ENCODE measurements at regions not wholly inside any gene's neighbourhood (a gene's known extent, or its start where the extent isn't known, plus 50 kb on each side); places are given as distances from the start of the nearest gene placed in this dataset.

- TF ChIP-seq ZBTB33 (IDR thresholded peaks at IDR 0.05) = no peak
- no peak for TF ChIP-seq SP1 (IDR thresholded peaks at IDR 0.05)
These were observed 349.4 kb downstream of the CNTN3 start (continued) for GRCh38 chr3:74265069-74265468.

DNA sequence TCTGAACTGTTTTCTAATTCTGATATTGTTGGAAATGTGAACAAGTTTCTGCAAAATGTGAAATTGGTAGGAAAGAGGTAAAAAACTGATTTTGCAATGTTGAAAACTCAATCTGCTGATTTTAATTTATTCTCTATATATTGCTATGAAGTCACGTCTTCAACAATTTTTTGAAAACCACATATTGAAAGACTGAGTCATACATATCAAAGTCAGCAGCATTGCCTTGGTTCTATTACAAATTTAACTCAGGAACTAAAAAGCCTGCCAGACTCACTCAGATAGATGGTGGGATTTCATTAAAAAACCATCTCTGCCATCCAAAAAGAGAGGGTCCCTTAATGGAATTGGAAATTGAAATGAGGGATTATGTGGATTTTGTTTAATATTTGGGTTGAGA lies 351.4 kb downstream of the CNTN3 start:
- no peaks in the 10 kb centered on the region for H3K36me3 ChIP-seq (ENCODE audit: control insufficient read depth in 4 of 4, insufficient read depth in 3 of 4, low read depth in 1 of 4, low read length in 3 of 4)
- TF ChIP-seq JUND (IDR thresholded peaks at IDR 0.05) (no peak), NR2F2 (IDR thresholded peaks at IDR 0.05) (no peak)
- H3K9ac ChIP-seq (ENCODE audit: low read depth in 1 of 2, low read length in 2 of 2) = no peak overlapping the region
- no peak overlapping the region for H3K27ac ChIP-seq (ENCODE audit: low read depth in 1 of 2, low read length in 2 of 2)
- H3K9me3 ChIP-seq (ENCODE audit: control insufficient read depth in 4 of 4, low read length in 3 of 4) = no peaks in the 10 kb centered on the region
- H3K4me3 ChIP-seq (ENCODE audit: low read depth in 1 of 3, low read length in 3 of 3) = no peak overlapping the region
- no peak for DNase-seq (ENCODE audit: low spot score)
- WGBS = 92% methylated on average over 1 of the region's 1 CpG
- no peaks in the 10 kb centered on the region for H3K27me3 ChIP-seq (ENCODE audit: control insufficient read depth in 4 of 4, insufficient read depth in 4 of 4, low read length in 3 of 4)
- peaks cover 0 to 2% (median under 1%) of the 10 kb centered on the region in 4 donors for H3K4me1 ChIP-seq (ENCODE audit: control insufficient read depth in 4 of 4, insufficient read depth in 4 of 4, low read length in 3 of 4)

DNA sequence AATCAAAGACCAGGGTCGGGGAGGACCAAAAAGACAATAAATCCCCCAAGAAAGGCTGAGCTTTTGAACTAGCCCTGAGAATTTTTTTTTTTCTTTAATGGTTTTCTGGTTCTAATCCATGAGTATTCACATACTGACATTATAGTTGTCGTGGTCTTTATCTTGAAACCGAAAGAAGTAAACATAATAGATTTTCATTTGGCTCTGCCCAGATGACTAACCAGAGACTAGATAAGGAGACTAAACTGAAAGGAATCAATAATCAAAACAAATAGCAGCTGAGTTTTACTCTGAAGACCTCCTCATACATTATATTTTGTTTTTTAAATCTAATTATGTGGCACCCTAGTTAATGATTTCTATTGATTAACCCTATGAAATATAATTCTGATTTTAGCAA lies 381.4 kb downstream of the CNTN3 start:
- no peak overlapping the region for H3K4me3 ChIP-seq (ENCODE audit: low read depth in 1 of 3, low read length in 3 of 3)
- no peaks in the 10 kb centered on the region for H3K27me3 ChIP-seq (ENCODE audit: control insufficient read depth in 4 of 4, insufficient read depth in 4 of 4, low read length in 3 of 4)
- no peak overlapping the region for H3K9ac ChIP-seq (ENCODE audit: low read depth in 1 of 2, low read length in 2 of 2)
- H3K27ac ChIP-seq (ENCODE audit: low read depth in 1 of 2, low read length in 2 of 2) = no peak overlapping the region
- WGBS = 45% methylated on average over 3 of the region's 3 CpGs
- H3K36me3 ChIP-seq (ENCODE audit: control insufficient read depth in 4 of 4, insufficient read depth in 3 of 4, low read depth in 1 of 4, low read length in 3 of 4) = no peaks in the 10 kb centered on the region
- H3K4me1 ChIP-seq (ENCODE audit: control insufficient read depth in 4 of 4, insufficient read depth in 4 of 4, low read length in 3 of 4) = peaks cover 0 to 2% (median 0%) of the 10 kb centered on the region in 4 donors
- no peak for TF ChIP-seq FOXA1 (IDR thresholded peaks at IDR 0.05)
- TF ChIP-seq HNF4G (IDR thresholded peaks at IDR 0.05) = no peak
- TF ChIP-seq, protein P1, sequence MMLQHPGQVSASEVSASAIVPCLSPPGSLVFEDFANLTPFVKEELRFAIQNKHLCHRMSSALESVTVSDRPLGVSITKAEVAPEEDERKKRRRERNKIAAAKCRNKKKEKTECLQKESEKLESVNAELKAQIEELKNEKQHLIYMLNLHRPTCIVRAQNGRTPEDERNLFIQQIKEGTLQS (IDR thresholded peaks at IDR 0.05) = no peak
- TF ChIP-seq FOXA2 (IDR thresholded peaks at IDR 0.05) = no peak
- no peak for DNase-seq (ENCODE audit: low spot score)
- H3K9me3 ChIP-seq (ENCODE audit: control insufficient read depth in 4 of 4, low read length in 3 of 4) = no peaks in the 10 kb centered on the region

GRCh38 chr3:74217467-74217866 lies 397.0 kb downstream of the CNTN3 start:
- no peak overlapping the region for H3K9ac ChIP-seq (ENCODE audit: low read depth in 1 of 2, low read length in 2 of 2)
- no peaks in the 10 kb centered on the region for H3K9me3 ChIP-seq (ENCODE audit: control insufficient read depth in 4 of 4, low read length in 3 of 4)
- TF ChIP-seq, protein P2, sequence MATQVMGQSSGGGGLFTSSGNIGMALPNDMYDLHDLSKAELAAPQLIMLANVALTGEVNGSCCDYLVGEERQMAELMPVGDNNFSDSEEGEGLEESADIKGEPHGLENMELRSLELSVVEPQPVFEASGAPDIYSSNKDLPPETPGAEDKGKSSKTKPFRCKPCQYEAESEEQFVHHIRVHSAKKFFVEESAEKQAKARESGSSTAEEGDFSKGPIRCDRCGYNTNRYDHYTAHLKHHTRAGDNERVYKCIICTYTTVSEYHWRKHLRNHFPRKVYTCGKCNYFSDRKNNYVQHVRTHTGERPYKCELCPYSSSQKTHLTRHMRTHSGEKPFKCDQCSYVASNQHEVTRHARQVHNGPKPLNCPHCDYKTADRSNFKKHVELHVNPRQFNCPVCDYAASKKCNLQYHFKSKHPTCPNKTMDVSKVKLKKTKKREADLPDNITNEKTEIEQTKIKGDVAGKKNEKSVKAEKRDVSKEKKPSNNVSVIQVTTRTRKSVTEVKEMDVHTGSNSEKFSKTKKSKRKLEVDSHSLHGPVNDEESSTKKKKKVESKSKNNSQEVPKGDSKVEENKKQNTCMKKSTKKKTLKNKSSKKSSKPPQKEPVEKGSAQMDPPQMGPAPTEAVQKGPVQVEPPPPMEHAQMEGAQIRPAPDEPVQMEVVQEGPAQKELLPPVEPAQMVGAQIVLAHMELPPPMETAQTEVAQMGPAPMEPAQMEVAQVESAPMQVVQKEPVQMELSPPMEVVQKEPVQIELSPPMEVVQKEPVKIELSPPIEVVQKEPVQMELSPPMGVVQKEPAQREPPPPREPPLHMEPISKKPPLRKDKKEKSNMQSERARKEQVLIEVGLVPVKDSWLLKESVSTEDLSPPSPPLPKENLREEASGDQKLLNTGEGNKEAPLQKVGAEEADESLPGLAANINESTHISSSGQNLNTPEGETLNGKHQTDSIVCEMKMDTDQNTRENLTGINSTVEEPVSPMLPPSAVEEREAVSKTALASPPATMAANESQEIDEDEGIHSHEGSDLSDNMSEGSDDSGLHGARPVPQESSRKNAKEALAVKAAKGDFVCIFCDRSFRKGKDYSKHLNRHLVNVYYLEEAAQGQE (IDR thresholded peaks at IDR 0.05) = no peak
- no peak for TF ChIP-seq HNF4A (conservative IDR thresholded peaks at IDR 0.05)
- TF ChIP-seq ZBTB33 (IDR thresholded peaks at IDR 0.05) = no peak
- TF ChIP-seq TAF1 (conservative IDR thresholded peaks at IDR 0.05) = no peak
- TF ChIP-seq FOXA1 (IDR thresholded peaks at IDR 0.05) = no peak
- no peak for TF ChIP-seq RXRA (IDR thresholded peaks at IDR 0.05)
- no peak for TF ChIP-seq YY1 (IDR thresholded peaks at IDR 0.05)
- no peak for TF ChIP-seq SP1 (IDR thresholded peaks at IDR 0.05)
- TF ChIP-seq GABPA (IDR thresholded peaks at IDR 0.05 in 1 of 2, conservative IDR thresholded peaks at IDR 0.05 in 1 of 2) = no peak
- no peak for TF ChIP-seq JUND (IDR thresholded peaks at IDR 0.05)
- TF ChIP-seq MAX (IDR thresholded peaks at IDR 0.05) = no peak
- TF ChIP-seq RAD21 (IDR thresholded peaks at IDR 0.05) = no peak
- TF ChIP-seq, protein P3, sequence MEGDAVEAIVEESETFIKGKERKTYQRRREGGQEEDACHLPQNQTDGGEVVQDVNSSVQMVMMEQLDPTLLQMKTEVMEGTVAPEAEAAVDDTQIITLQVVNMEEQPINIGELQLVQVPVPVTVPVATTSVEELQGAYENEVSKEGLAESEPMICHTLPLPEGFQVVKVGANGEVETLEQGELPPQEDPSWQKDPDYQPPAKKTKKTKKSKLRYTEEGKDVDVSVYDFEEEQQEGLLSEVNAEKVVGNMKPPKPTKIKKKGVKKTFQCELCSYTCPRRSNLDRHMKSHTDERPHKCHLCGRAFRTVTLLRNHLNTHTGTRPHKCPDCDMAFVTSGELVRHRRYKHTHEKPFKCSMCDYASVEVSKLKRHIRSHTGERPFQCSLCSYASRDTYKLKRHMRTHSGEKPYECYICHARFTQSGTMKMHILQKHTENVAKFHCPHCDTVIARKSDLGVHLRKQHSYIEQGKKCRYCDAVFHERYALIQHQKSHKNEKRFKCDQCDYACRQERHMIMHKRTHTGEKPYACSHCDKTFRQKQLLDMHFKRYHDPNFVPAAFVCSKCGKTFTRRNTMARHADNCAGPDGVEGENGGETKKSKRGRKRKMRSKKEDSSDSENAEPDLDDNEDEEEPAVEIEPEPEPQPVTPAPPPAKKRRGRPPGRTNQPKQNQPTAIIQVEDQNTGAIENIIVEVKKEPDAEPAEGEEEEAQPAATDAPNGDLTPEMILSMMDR (IDR thresholded peaks at IDR 0.05; ENCODE audit: low read depth, low read length, missing input control) = no peak
- TF ChIP-seq EGR1 (IDR thresholded peaks at IDR 0.05; ENCODE audit: low read depth in 2 of 2) = no peak
- no peak for TF ChIP-seq HNF4G (IDR thresholded peaks at IDR 0.05)
- TF ChIP-seq FOXA2 (IDR thresholded peaks at IDR 0.05) = no peak
- no peak for TF ChIP-seq NR2F2 (IDR thresholded peaks at IDR 0.05)
- no peaks in the 10 kb centered on the region for H3K27me3 ChIP-seq (ENCODE audit: control insufficient read depth in 4 of 4, insufficient read depth in 4 of 4, low read length in 3 of 4)
- H3K27ac ChIP-seq (ENCODE audit: low read depth in 1 of 2, low read length in 2 of 2) = no peak overlapping the region
- H3K36me3 ChIP-seq (ENCODE audit: control insufficient read depth in 4 of 4, insufficient read depth in 3 of 4, low read depth in 1 of 4, low read length in 3 of 4) = no peaks in the 10 kb centered on the region
- no peak overlapping the region for H3K4me3 ChIP-seq (ENCODE audit: low read depth in 1 of 3, low read length in 3 of 3)
- DNase-seq (ENCODE audit: low spot score) = no peak
- H3K4me1 ChIP-seq (ENCODE audit: control insufficient read depth in 4 of 4, insufficient read depth in 4 of 4, low read length in 3 of 4) = no peaks in the 10 kb centered on the region
- WGBS = 58% methylated on average over 3 of the region's 3 CpGs
